HG03460 (cell line): ENCODE measurements at regions not wholly inside any gene's neighbourhood (a gene's known extent, or its start where the extent isn't known, plus 50 kb on each side); places are given as distances from the start of the nearest gene placed in this dataset.

Experiments used
- ATAC-seq: cut with Tn5 transposase; IDR thresholded peaks from one replicate; pipeline ENCODE4 v1.9.1; 2021; ENCODE audit not compliant: unreplicated experiment

- no peak for ATAC-seq
Measured at GRCh38 chr16:79810449-79811189, 210.1 kb upstream of the MAF start.

GRCh38 chr16:79809376-79809775 is 208.8 kb upstream of the MAF start:
- no peak for ATAC-seq

GRCh38 chr16:79808731-79809130 is 208.2 kb upstream of the MAF start:
- no peak for ATAC-seq

- no peak for ATAC-seq
Measured at GRCh38 chr16:79806757-79807156, 206.2 kb upstream of the MAF start.

- no peak for ATAC-seq
Measured at GRCh38 chr16:79805621-79806020, 205.1 kb upstream of the MAF start.

GRCh38 chr16:79801646-79802045 is 201.1 kb upstream of the MAF start:
- no peak for ATAC-seq

GRCh38 chr16:79800016-79800608 is 199.6 kb upstream of the MAF start:
- ATAC-seq, result no peak

GRCh38 chr16:79798416-79799053 is 198.0 kb upstream of the MAF start:
- ATAC-seq, result no peak

- ATAC-seq, result no peak
Measured at GRCh38 chr16:79797486-79797885, 196.9 kb upstream of the MAF start.

GRCh38 chr16:79795556-79795955 is 195.0 kb upstream of the MAF start:
- no peak for ATAC-seq

GRCh38 chr16:79794941-79795340 is 194.4 kb upstream of the MAF start:
- no peak for ATAC-seq

GRCh38 chr16:79792664-79793351 is 192.3 kb upstream of the MAF start:
- ATAC-seq, result no peak

- no peak for ATAC-seq
Measured at GRCh38 chr16:79792076-79792475, 191.5 kb upstream of the MAF start.

- no peak for ATAC-seq
Measured at GRCh38 chr16:79790854-79791253, 190.3 kb upstream of the MAF start.

GRCh38 chr16:79788949-79789348 is 188.4 kb upstream of the MAF start:
- no peak for ATAC-seq

GRCh38 chr16:79786389-79786788 is 185.9 kb upstream of the MAF start:
- ATAC-seq, result no peak

- ATAC-seq, result no peak
Measured at GRCh38 chr16:79784007-79784406, 183.5 kb upstream of the MAF start.

GRCh38 chr16:79777679-79778078 is 177.1 kb upstream of the MAF start:
- ATAC-seq, result no peak

GRCh38 chr16:79776243-79776847 is 175.8 kb upstream of the MAF start:
- no peak for ATAC-seq

- ATAC-seq, result no peak
Measured at GRCh38 chr16:79772784-79773183, 172.2 kb upstream of the MAF start.

GRCh38 chr16:79772048-79772447 is 171.5 kb upstream of the MAF start:
- no peak for ATAC-seq
